Prostate gland (tissue), 2 donors: ENCODE measurements at regions not wholly inside any gene's neighbourhood (a gene's known extent, or its start where the extent isn't known, plus 50 kb on each side); places are given as distances from the start of the nearest gene placed in this dataset.

Experiments
- DNase-seq: peaks from one replicate; pipeline ENCODE4 v3.0.0-alpha.2; 2019; ENCODE audit warnings: low spot score
- H3K27ac ChIP-seq, 2 donors: fragments of 200-600 bp; sonication (generic); 2 replicates each; pipeline ENCODE4 v1.5.1; 2017 to 2019
- H3K27me3 ChIP-seq: fragments of 200-600 bp; sonication (generic); replicated peaks from 2 replicates; pipeline ENCODE4 v1.5.1; 2019; ENCODE audit not compliant: insufficient read depth
- H3K36me3 ChIP-seq, 2 donors: fragments of 200-600 bp; sonication (generic); 1 replicate in 1 of 2; 2 replicates in 1 of 2; pipeline versions ENCODE4 v1.5.1 to v1.8.1; 2017 to 2019
- H3K4me1 ChIP-seq: fragments of 200-600 bp; sonication (generic); replicated peaks from 2 replicates; pipeline ENCODE4 v1.5.1; 2019
- H3K4me3 ChIP-seq, 2 donors: fragments of 200-600 bp; sonication (generic); 2 replicates each; pipeline ENCODE4 v1.5.1; 2017 to 2019
- H3K9me3 ChIP-seq: fragments of 200-600 bp; sonication (generic); 2 replicates; pipeline ENCODE4 v1.5.1; 2017
- CTCF ChIP-seq, 4 experiments: fragments of 200-600 bp in 2 of 4; fragments of 450-650 bp in 2 of 4; sonication (generic) in 2 of 4; IDR thresholded peaks; 1 replicate in 3 of 4; 2 replicates in 1 of 4; pipeline ENCODE4 v1.5.1; 2016 to 2019; ENCODE audit warnings: antibody characterized with exemption in 4 of 4, mild to moderate bottlenecking in 2 of 4, moderate library complexity in 2 of 4
- POLR2A ChIP-seq: fragments of 450-650 bp; IDR thresholded peaks from one replicate; pipeline ENCODE4 v1.6.1; 2016; ENCODE audit warnings: antibody characterized with exemption, mild to moderate bottlenecking
- POLR2AphosphoS5 ChIP-seq: sonication (generic); formaldehyde crosslinking; IDR thresholded peaks from one replicate; pipeline ENCODE4 v1.6.1; 2017; ENCODE audit warnings: antibody characterized with exemption
- WGBS: methylation state at CpG from one replicate; pipeline ENCODE4 v1.1.5; 2018; 5-methylcytosine and 5-hydroxymethylcytosine counted together
- intact Hi-C: fragments of 100-400 bp; cut with DNase I; formaldehyde crosslinking; loops from one replicate; pipeline ENCODE4 v1.14.2; 2022

- WGBS = 91% methylated on average over 1 of the region's 1 CpG
- no peak for DNase-seq
- H3K36me3 ChIP-seq = no peaks in the 10 kb centered on the region
These were observed 107.7 kb upstream of the PRKD1 start for GRCh38 chr14:30035361-30035760.

DNA sequence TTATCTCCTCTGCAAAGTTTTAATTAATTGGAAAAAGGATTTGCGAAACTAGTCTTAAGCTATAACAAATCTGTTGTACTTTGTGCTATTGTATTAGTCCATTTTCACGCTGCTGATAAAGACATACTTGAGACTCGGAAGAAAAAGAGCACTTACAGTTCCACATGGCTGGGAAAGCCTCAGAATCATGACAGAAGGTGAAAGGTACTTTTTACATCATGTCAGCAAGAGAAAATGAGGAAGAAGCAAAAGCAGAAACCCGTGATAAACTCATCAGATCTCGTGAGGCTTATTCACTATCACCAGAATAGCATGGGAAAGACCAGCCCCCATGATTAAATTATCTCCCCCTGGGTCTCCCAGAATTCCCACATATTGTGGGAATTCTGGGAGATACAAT is 118.1 kb upstream of the PRKD1 start:
- H3K4me1 ChIP-seq = no peaks in the 10 kb centered on the region
- no peak for TF ChIP-seq POLR2A
- TF ChIP-seq CTCF (IDR thresholded peaks at IDR 0.05) = no peak
- TF ChIP-seq POLR2AphosphoS5 = no peak
- WGBS = 86% methylated on average over 5 of the region's 5 CpGs
- no peak for DNase-seq
- intact Hi-C loops = no loop called here
- no peaks in the 10 kb centered on the region for H3K36me3 ChIP-seq
- H3K4me3 ChIP-seq = no peak overlapping the region
- H3K9me3 ChIP-seq = no peaks in the 10 kb centered on the region
- H3K27me3 ChIP-seq = no peaks in the 10 kb centered on the region
- H3K27ac ChIP-seq = no peak overlapping the region

More at GRCh38 chr14:30035361-30035760, 107.7 kb upstream of the PRKD1 start:
- intact Hi-C loops = no loop called here
- H3K27ac ChIP-seq = no peak overlapping the region
- H3K27me3 ChIP-seq = no peaks in the 10 kb centered on the region
- no peaks in the 10 kb centered on the region for H3K9me3 ChIP-seq
- TF ChIP-seq POLR2A = no peak
- no peak for TF ChIP-seq CTCF (IDR thresholded peaks at IDR 0.05)
- TF ChIP-seq POLR2AphosphoS5 = no peak
- no peaks in the 10 kb centered on the region for H3K4me1 ChIP-seq
- H3K4me3 ChIP-seq = no peak overlapping the region

GRCh38 chr14:30053103-30053502 is 125.5 kb upstream of the PRKD1 start:
- 70% methylated on average over 2 of the region's 2 CpGs for WGBS
- no peak for TF ChIP-seq POLR2AphosphoS5
- no peak for TF ChIP-seq CTCF (IDR thresholded peaks at IDR 0.05)
- TF ChIP-seq POLR2A = no peak
- no peak for DNase-seq
- H3K27ac ChIP-seq = no peak overlapping the region
- H3K4me3 ChIP-seq = no peak overlapping the region
- no peaks in the 10 kb centered on the region for H3K4me1 ChIP-seq
- intact Hi-C loops = no loop called here
- H3K36me3 ChIP-seq = no peaks in the 10 kb centered on the region
- H3K27me3 ChIP-seq = no peaks in the 10 kb centered on the region
- no peaks in the 10 kb centered on the region for H3K9me3 ChIP-seq

GRCh38 chr14:30054201-30054600 is 126.6 kb upstream of the PRKD1 start:
- Histone ChIP-seq H3K36me3 (no peaks in the 10 kb centered on the region), H3K4me3 (no peak overlapping the region), H3K27ac (no peak overlapping the region), H3K27me3 (no peaks in the 10 kb centered on the region), H3K9me3 (no peaks in the 10 kb centered on the region), H3K4me1 (no peaks in the 10 kb centered on the region)
- no peak for DNase-seq
- TF ChIP-seq POLR2AphosphoS5 (no peak), CTCF (IDR thresholded peaks at IDR 0.05) (no peak), POLR2A (no peak)
- intact Hi-C loops = no loop called here

DNA sequence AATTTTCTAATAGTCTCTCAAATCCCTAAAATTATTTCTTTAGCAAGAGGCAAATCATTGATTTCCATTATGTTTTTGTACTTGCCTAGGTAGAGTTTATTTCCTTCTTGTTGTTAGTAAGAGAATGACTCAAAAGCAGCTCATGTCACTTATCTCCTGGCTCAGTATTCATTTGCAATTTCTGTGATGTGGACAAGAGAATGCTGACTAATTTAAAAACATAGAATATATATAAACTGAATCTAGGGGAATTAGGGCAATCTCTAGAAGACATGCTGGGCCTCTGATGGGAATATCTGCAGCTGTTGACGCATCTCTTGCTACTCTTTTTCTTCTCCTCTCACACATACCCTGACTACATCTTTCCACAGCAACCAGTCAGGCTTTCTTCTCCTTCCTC is 130.8 kb upstream of the PRKD1 start:
- TF ChIP-seq CTCF (IDR thresholded peaks at IDR 0.05) (no peak), POLR2AphosphoS5 (no peak), POLR2A (no peak)
- Histone ChIP-seq H3K27me3 (no peaks in the 10 kb centered on the region), H3K27ac (no peak overlapping the region), H3K9me3 (no peaks in the 10 kb centered on the region), H3K4me1 (no peaks in the 10 kb centered on the region), H3K36me3 (no peaks in the 10 kb centered on the region), H3K4me3 (no peak overlapping the region)
- no peak for DNase-seq
- WGBS = 97% methylated on average over 1 of the region's 1 CpG
- intact Hi-C loops = no loop called here
